Vagina (tissue), 2 donors: ENCODE measurements at regions not wholly inside any gene's neighbourhood (a gene's known extent, or its start where the extent isn't known, plus 50 kb on each side); places are given as distances from the start of the nearest gene placed in this dataset.

ENCODE experiments used
- DNase-seq, 2 donors: peaks; one replicate each; pipeline ENCODE4 v3.0.0-alpha.2; 2017; ENCODE audit errors: extremely low spot score in 2 of 2
- H3K27ac ChIP-seq: fragments of 200-600 bp; sonication (generic); one replicate; pipeline ENCODE4 v1.5.1; 2019
- H3K27me3 ChIP-seq: fragments of 200-600 bp; sonication (generic); one replicate; pipeline ENCODE4 v1.5.1; 2019
- H3K36me3 ChIP-seq, 2 donors: fragments of 200-600 bp; sonication (generic); one replicate each; pipeline ENCODE4 v1.5.1; 2017 to 2019
- H3K4me1 ChIP-seq: fragments of 200-600 bp; sonication (generic); one replicate; pipeline ENCODE4 v1.5.1; 2019
- H3K4me3 ChIP-seq, 2 donors: fragments of 200-600 bp; sonication (generic); 1 replicate in 1 of 2; 2 replicates in 1 of 2; pipeline ENCODE4 v1.5.1; 2016 to 2019
- H3K9me3 ChIP-seq: fragments of 200-600 bp; sonication (generic); one replicate; pipeline ENCODE4 v1.5.1; 2019
- POLR2A ChIP-seq, 2 donors: fragments of 450-650 bp; IDR thresholded peaks; one replicate each; pipeline ENCODE4 v1.6.1; 2017; ENCODE audit warnings: antibody characterized with exemption in 2 of 2, mild to moderate bottlenecking in 2 of 2, moderate library complexity in 2 of 2
- POLR2AphosphoS5 ChIP-seq, 2 donors: sonication (generic); formaldehyde crosslinking; IDR thresholded peaks; one replicate each; pipeline ENCODE4 v1.9.0; 2017; ENCODE audit warnings: antibody characterized with exemption in 2 of 2, mild to moderate bottlenecking in 2 of 2, low read depth in 1 of 2; ENCODE audit not compliant: insufficient read depth in 1 of 2
- intact Hi-C: fragments of 100-400 bp; cut with DNase I; formaldehyde crosslinking; loops from one replicate; pipeline ENCODE4 v1.15.1; 2023
- TF ChIP-seq, protein P1 (sequence below), 3 experiments: fragments of 450-650 bp in 2 of 3; fragments of 200-600 bp in 1 of 3; sonication (generic) in 1 of 3; IDR thresholded peaks; one replicate each; pipeline ENCODE4 v1.5.1; 2017 to 2019; ENCODE audit warnings: antibody characterized with exemption in 3 of 3, mild to moderate bottlenecking in 2 of 3, moderate library complexity in 2 of 3

DNA sequence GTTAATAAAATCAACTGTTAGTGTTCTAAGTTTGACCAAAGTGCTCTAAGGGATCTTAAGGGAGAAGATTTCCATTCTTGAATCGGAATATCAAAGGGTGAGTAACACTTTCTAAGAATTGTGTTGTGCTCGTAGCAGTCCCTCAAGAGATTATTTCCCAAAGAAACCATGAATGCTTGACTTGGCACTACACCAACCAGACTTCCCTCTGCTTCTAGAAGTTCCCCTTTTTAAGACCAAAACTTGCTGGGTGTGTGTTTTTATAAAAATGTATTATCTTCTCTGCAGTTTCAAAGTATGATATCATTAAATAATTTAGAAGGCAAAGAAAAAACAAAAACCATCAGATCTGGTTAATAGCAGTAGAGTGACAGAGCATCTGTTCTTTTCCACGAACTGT is 522.0 kb upstream of the FAM98A start:
- Histone ChIP-seq H3K27me3 (no peaks in the 10 kb centered on the region), H3K4me1 (no peaks in the 10 kb centered on the region), H3K36me3 (no peaks in the 10 kb centered on the region), H3K9me3 (no peaks in the 10 kb centered on the region), H3K27ac (no peak overlapping the region), H3K4me3 (no peak overlapping the region)
- TF ChIP-seq POLR2AphosphoS5 (IDR thresholded peaks at IDR 0.05; ENCODE audit: insufficient read depth in 1 of 2, low read depth in 1 of 2) = no peak
- TF ChIP-seq POLR2A (IDR thresholded peaks at IDR 0.05) = no peak
- TF ChIP-seq, protein P1, sequence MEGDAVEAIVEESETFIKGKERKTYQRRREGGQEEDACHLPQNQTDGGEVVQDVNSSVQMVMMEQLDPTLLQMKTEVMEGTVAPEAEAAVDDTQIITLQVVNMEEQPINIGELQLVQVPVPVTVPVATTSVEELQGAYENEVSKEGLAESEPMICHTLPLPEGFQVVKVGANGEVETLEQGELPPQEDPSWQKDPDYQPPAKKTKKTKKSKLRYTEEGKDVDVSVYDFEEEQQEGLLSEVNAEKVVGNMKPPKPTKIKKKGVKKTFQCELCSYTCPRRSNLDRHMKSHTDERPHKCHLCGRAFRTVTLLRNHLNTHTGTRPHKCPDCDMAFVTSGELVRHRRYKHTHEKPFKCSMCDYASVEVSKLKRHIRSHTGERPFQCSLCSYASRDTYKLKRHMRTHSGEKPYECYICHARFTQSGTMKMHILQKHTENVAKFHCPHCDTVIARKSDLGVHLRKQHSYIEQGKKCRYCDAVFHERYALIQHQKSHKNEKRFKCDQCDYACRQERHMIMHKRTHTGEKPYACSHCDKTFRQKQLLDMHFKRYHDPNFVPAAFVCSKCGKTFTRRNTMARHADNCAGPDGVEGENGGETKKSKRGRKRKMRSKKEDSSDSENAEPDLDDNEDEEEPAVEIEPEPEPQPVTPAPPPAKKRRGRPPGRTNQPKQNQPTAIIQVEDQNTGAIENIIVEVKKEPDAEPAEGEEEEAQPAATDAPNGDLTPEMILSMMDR (IDR thresholded peaks at IDR 0.05) = no peak
- intact Hi-C loops = no loop called here
- DNase-seq = no peak

DNA sequence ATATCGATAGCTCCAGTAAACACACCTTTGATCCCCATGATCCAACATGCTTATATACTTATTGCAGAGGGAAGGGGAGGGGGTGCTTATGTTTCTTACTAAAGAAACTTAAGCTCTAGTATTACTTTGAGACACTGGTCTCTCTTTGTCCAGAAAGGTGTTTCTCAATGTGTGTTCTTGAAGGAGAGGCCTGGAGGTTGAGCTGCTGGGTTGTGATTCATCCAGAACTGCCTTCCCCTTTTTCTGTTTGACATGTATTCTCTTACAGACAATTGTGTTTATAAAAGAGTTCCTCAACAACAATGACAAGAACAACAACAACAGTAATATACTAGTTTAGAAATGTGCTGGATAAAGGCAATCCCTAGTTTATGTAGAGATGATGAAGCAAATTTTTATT is 516.0 kb upstream of the FAM98A start:
- TF ChIP-seq POLR2AphosphoS5 (IDR thresholded peaks at IDR 0.05; ENCODE audit: insufficient read depth in 1 of 2, low read depth in 1 of 2) = no peak
- no peak for TF ChIP-seq POLR2A (IDR thresholded peaks at IDR 0.05)
- TF ChIP-seq, protein P1 (IDR thresholded peaks at IDR 0.05) = no peak
- no peaks in the 10 kb centered on the region for H3K4me1 ChIP-seq
- no peaks in the 10 kb centered on the region for H3K36me3 ChIP-seq
- no peak overlapping the region for H3K27ac ChIP-seq
- DNase-seq = no peak
- no peaks in the 10 kb centered on the region for H3K27me3 ChIP-seq
- no peak overlapping the region for H3K4me3 ChIP-seq
- no peaks in the 10 kb centered on the region for H3K9me3 ChIP-seq
- intact Hi-C loops = no loop called here

DNA sequence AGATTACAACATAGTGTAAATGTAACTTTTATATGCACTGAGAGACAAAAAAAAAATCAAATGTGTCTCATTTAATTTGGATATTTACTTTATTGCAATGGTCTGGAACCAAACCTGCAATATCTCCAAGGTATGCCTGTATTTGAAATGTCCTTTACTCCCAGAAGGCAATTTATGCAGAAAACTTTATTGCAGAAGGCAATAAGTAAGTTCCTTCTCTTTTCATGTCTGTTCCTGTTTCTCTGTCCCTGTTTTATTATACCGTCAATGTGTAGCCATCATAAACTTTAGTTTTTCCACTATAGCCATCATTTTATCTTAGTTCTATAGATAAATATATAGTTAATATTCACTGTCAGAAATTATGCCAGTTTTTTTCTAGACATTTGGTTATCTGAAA is 513.1 kb upstream of the FAM98A start:
- no peak for TF ChIP-seq POLR2A (IDR thresholded peaks at IDR 0.05)
- TF ChIP-seq, protein P1 (IDR thresholded peaks at IDR 0.05) = no peak
- no peak for TF ChIP-seq POLR2AphosphoS5 (IDR thresholded peaks at IDR 0.05; ENCODE audit: insufficient read depth in 1 of 2, low read depth in 1 of 2)
- Histone ChIP-seq H3K9me3 (no peaks in the 10 kb centered on the region), H3K4me3 (no peak overlapping the region), H3K27ac (no peak overlapping the region), H3K36me3 (no peaks in the 10 kb centered on the region), H3K27me3 (no peaks in the 10 kb centered on the region), H3K4me1 (no peaks in the 10 kb centered on the region)
- DNase-seq = no peak
- intact Hi-C loops = no loop called here

DNA sequence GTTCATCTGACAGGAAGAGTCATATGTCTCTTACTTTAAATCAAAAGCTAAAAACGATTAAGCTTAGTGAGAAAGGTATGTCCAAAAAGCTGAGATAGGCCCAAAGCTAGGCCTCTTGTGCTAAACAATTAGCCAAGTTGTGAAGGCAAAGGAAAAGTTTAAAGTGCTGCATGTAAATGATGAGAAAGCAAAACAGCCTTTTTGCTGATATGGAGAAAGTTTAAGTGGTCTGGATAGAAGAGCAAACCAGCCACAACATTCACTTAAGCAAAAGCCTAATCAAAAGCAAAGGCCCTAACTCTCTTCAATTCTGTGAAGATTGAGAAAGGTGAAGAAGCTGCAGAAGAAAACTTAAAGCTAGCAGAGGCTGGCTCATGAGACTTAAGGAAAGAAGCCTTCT is 511.3 kb upstream of the FAM98A start:
- intact Hi-C loops = no loop called here
- Histone ChIP-seq H3K4me3 (no peak overlapping the region), H3K9me3 (no peaks in the 10 kb centered on the region), H3K27ac (no peak overlapping the region), H3K4me1 (no peaks in the 10 kb centered on the region), H3K27me3 (no peaks in the 10 kb centered on the region), H3K36me3 (no peaks in the 10 kb centered on the region)
- TF ChIP-seq, protein P1 (IDR thresholded peaks at IDR 0.05) = no peak
- no peak for TF ChIP-seq POLR2AphosphoS5 (IDR thresholded peaks at IDR 0.05; ENCODE audit: insufficient read depth in 1 of 2, low read depth in 1 of 2)
- no peak for TF ChIP-seq POLR2A (IDR thresholded peaks at IDR 0.05)
- DNase-seq = no peak

DNA sequence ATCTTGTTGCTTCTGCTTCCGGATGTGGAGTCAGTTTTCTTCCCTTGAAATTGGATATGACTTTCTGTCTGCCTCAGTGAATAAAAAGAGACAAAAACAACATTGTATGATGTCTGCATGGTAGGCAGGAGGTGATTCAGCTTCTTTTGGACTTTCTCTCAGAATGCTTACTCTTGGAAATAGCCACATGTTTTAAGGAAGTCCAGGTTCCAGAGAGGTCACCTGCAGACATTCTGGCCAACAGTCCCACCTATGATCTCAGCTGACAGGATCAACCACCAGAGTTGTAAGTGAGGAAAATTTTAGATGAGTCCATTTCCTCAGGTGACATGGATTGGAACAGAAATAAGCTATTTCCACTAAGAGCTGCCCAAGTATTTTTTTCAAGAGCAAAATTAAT is 508.7 kb upstream of the FAM98A start:
- no peaks in the 10 kb centered on the region for H3K9me3 ChIP-seq
- TF ChIP-seq POLR2A (IDR thresholded peaks at IDR 0.05) = no peak
- no peaks in the 10 kb centered on the region for H3K36me3 ChIP-seq
- H3K27me3 ChIP-seq = no peaks in the 10 kb centered on the region
- intact Hi-C loops = no loop called here
- DNase-seq = no peak
- H3K4me1 ChIP-seq = no peaks in the 10 kb centered on the region
- H3K4me3 ChIP-seq = no peak overlapping the region
- no peak overlapping the region for H3K27ac ChIP-seq
